ENCODE measurements at regions not wholly inside any gene's neighbourhood (a gene's known extent, or its start where the extent isn't known, plus 50 kb on each side); places are given as distances from the start of the nearest gene placed in this dataset.
"Not testable (repeated sequence)": the region's sequence is repeated elsewhere in the genome, so short reads cannot be mapped to it uniquely, and the experiment has no call there.

- H3K4me3 ChIP-seq (ENCODE audit: low read depth, low read length): no peak overlapping the region
- DNase-seq (ENCODE audit: low read depth): no peak
Measured at GRCh38 chr2:238518821-238519186, 92.1 kb downstream of the ASB1 start.

- H3K4me3 ChIP-seq (ENCODE audit: low read depth, low read length): no peak overlapping the region
- no peak for DNase-seq (ENCODE audit: low read depth)
Measured at GRCh38 chr2:238520359-238520886, 93.7 kb downstream of the ASB1 start.

DNA sequence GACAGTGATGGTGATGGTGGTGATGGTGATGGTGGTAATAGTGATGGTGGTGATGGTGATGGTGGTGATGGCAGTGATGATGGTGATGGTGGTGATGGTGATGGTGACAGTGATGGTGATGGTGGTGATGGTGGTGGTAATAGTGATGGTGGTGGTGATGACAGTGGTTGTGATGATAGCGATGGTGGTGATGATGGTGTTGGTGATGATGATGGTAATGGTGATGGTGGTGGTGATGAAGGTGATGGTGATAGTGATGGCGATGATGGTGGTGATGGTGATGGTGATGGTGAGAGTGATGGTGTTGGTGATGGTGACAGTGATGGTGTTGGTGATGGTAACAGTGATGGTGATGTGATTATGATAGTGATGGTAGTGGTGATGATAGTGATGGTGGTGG, 94.3 kb downstream of the ASB1 start:
- no peak for DNase-seq (ENCODE audit: low read depth)
- no peak overlapping the region for H3K4me3 ChIP-seq (ENCODE audit: low read depth, low read length)

GRCh38 chr2:238521870-238522269, 95.1 kb downstream of the ASB1 start:
- DNase-seq (ENCODE audit: low read depth): no peak
- no peak overlapping the region for H3K4me3 ChIP-seq (ENCODE audit: low read depth, low read length)

GRCh38 chr2:238523158-238524110, 96.7 kb downstream of the ASB1 start:
- no peak for DNase-seq (ENCODE audit: low read depth)
- H3K4me3 ChIP-seq (ENCODE audit: low read depth, low read length): no peak overlapping the region

DNA sequence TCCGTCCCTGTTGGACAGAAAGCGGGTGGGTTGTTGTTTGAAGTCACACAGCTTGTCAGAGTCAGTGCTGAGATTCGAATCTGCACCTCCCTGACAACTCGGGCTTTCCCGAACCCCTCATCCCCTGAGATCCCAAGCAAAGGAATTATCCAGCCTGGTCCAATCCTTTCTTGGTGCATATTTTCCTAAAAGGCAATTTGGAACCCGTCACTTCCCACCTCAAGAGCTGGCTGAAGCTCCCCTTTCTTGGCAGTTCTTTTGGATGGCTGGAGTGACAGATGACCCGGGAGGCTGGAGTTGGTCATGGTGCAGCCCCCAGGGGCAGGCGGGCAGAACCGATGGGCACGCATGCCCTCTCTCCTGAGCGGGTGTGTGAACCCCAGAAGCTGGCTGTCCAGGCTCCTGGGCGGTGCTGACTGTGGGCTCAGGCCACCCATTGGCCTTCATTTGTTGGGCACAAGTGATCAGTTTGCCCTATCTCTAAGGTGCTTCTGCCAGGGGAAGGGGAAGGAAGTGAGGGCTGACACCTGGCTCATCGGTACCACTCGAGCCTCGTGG, 97.8 kb downstream of the ASB1 start:
- H3K4me3 ChIP-seq (ENCODE audit: low read depth, low read length): no peak overlapping the region
- DNase-seq (ENCODE audit: low read depth): no peak

DNA sequence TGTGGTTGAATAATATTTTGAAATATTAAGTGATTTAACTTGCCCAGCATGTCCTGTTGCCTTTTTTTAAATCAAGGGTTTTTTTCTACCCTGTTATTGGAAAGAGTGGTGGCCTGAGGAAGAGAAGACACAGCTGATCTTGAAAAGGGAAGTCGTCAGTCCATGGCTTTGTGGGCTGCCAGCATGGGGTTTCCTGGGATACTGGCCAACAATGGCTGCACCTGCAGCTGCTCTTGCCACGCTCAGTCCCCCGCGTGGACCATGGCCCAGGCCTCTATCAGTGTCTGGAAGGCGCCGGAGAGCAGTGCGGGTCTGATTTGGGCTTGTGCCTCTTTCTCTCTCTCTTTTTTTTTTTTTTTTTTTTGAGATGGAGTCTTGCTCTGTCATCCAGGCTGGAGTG, 99.3 kb downstream of the ASB1 start:
- no peak for DNase-seq (ENCODE audit: low read depth)
- H3K4me3 ChIP-seq (ENCODE audit: low read depth, low read length): no peak overlapping the region

DNA sequence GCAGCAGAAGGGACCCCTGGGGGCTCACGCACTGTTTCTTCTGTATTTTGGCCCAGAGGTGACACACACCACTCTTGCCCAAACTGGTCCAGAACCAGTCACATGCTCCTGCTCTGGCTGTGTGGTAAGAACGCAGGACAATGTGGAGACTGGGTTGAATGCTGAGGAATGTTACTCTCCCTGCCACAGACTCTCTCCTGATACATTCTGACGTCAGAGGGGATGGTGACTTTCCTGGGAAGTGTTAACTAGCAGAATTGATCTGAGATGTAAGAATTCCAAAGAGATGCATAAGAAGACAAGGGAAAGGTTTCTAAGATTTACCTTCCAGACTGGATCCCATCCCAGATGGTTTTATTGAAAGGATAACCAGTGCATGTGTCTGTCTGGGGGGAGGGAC, 100.8 kb downstream of the ASB1 start:
- no peak for DNase-seq (ENCODE audit: low read depth)
- no peak overlapping the region for H3K4me3 ChIP-seq (ENCODE audit: low read depth, low read length)

GRCh38 chr2:238528953-238529781, 102.4 kb downstream of the ASB1 start:
- no peak for DNase-seq (ENCODE audit: low read depth)
- no peak overlapping the region for H3K4me3 ChIP-seq (ENCODE audit: low read depth, low read length)

- not testable (repeated sequence) for DNase-seq (ENCODE audit: low read depth); H3K4me3 ChIP-seq (ENCODE audit: low read depth, low read length)
Measured at GRCh38 chr2:238531017-238531645, 104.4 kb downstream of the ASB1 start.

GRCh38 chr2:238543732-238544131, 117.0 kb downstream of the ASB1 start:
- DNase-seq (ENCODE audit: low read depth); H3K4me3 ChIP-seq (ENCODE audit: low read depth, low read length): not testable (repeated sequence)

GRCh38 chr2:238548902-238549462, 122.3 kb downstream of the ASB1 start:
- no peak overlapping the region for H3K4me3 ChIP-seq (ENCODE audit: low read depth, low read length)
- DNase-seq (ENCODE audit: low read depth): no peak

GRCh38 chr2:238549866-238550265, 123.1 kb downstream of the ASB1 start:
- H3K4me3 ChIP-seq (ENCODE audit: low read depth, low read length): no peak overlapping the region
- DNase-seq (ENCODE audit: low read depth): no peak

DNA sequence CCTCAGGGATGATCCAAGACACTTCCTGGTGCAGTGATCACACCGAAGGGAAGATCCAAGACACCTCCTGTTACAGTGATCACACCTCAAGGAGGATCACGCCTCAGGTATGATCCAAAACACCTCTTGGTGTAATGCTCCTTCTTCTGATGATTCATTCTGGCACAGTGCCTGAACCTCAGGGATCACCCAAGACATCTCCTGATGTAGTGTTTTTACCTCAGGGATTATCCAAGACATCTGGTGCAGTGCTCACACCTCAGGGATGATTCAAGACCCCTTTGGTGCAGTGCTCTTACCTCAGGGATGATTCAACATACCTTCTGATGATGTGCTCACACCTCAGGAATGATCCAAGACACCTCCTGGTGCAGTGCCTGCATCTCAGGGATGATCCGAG, 124.4 kb downstream of the ASB1 start:
- DNase-seq (ENCODE audit: low read depth): no peak
- H3K4me3 ChIP-seq (ENCODE audit: low read depth, low read length): no peak overlapping the region

DNA sequence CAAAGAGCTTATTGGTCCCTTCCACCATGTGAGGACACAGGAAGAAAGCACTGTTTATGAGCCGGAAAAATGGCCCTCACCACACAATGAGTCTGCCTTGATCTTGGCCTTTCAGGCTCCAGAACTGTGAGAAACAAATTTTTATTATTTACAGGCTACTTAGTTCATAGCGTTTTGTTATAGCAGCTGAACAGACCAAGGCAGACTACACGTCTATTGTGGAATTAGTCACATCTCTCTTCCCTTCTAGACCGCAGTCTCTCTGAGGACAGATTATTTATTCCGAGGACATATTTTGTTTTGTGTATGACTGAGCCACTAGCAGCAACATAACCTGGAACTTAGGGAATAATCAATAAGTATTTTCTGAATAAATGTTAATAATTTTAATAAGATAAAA, 125.5 kb downstream of the ASB1 start:
- no peak overlapping the region for H3K4me3 ChIP-seq (ENCODE audit: low read depth, low read length)
- no peak for DNase-seq (ENCODE audit: low read depth)

DNA sequence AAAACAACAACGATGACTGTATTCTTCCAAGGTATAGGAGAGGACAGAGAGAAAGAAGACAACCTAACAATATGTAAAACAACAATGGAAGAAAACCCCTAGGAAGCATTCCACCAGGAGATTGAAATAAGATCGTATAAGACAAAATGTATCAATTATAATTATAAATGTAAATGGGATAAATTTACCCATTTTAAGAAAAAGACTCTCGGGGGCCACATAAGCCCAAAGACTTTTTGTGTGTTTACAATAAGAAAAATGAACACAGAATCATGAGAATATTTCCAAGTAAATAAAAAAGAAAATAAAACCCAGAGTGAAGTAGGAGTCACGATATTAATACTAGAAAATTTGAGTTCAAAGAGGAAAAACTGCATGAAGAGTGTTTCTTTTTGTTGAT, 126.4 kb downstream of the ASB1 start:
- DNase-seq (ENCODE audit: low read depth): no peak
- no peak overlapping the region for H3K4me3 ChIP-seq (ENCODE audit: low read depth, low read length)

DNA sequence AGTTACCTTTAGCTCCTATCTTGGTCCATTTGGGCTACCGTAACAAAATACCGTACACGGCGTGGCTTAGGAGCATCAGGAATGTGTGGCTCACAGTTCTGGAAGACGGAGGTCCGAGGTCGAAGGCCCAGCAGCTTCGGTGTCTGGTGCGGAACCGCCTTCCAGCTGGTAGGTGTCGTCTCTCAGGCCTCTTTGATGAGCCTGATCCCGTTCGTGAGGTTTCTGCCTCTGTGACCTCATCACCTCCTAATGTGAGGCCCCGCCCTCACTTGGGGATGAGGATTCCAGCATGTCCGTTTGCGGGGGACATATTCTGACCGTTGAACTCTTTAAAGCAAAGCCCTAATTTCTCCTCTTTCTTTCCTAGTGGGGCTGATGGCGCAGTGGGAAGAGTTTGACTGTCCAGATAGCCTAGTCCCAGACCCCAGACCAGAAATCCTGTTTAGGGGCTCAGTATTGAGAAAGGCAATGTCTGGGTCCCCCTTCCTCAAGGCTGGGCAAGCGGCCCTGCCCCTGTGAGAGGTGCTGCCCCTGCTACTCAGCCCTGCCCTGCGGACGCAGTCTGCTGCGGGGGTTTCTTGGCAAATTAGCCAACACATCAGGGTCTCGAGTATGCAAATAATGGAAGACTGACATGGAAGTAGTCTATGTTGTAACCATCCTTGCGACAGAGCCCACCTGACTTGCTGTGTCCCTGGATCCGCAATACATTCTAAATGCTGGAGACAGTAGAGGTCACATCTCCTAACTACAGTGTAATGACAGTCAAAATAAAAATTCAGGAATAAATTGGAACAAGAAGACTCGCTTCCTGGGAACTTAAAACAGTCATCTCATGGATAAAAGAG, 128.0 kb downstream of the ASB1 start:
- no peak for DNase-seq (ENCODE audit: low read depth)
- no peak overlapping the region for H3K4me3 ChIP-seq (ENCODE audit: low read depth, low read length)

DNA sequence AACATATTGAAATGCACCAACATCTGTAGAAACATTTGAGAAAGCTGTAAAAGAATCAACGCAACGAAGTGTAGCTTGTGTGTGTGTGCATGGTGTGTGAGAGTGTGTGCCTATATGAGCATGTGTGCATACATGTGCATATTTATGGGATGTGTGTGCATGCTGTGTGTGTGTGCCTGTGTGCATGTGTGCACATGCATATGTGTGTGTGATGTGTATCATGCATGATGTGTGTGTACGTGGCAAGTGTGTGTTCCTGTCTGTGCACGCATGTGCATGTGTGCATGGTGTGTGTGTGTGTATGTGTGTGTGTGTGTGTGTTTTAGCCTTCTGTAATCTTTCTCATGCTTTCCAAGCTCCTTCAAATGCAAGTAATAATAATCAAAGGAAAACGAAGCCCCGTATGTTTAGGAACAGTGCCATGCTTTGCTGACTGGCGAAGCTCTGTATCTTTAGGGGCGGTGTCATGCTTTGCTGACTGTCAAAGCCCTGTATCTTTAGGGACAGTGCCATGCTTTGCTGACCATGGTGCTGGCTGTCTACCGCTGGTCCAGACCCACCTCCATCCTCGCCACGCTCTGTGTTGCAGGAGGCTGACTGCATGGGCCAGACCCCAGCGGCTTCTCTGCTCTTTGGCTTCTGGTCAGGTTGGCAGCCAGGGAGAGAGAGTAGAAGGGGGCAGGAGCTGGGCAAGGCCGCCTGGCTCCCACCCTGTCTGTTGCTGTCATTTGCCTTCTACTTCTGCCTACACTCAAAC, 129.2 kb downstream of the ASB1 start:
- H3K4me3 ChIP-seq (ENCODE audit: low read depth, low read length): no peak overlapping the region

More for the DNA sequence above, 129.2 kb downstream of the ASB1 start:
- DNase-seq (ENCODE audit: low read depth): no peak
